Right lobe of liver (tissue), 4 donors: ENCODE measurements at regions not wholly inside any gene's neighbourhood (a gene's known extent, or its start where the extent isn't known, plus 50 kb on each side); places are given as distances from the start of the nearest gene placed in this dataset.

Source experiments
- POLR2A ChIP-seq: fragments of 450-650 bp; IDR thresholded peaks from one replicate; pipeline ENCODE4 v1.6.1; 2017; ENCODE audit warnings: antibody characterized with exemption, mild to moderate bottlenecking
- TF ChIP-seq, protein P1 (sequence below), 4 donors: fragments of 200-600 bp in 3 of 4; fragments of 450-650 bp in 1 of 4; IDR thresholded peaks; one replicate each; pipeline versions ENCODE4 v1.5.1 to v1.8.0; 2016 to 2022; ENCODE audit warnings: antibody characterized with exemption in 4 of 4, mild to moderate bottlenecking in 2 of 4
- donor health status: DM: no; HTN: no; CAD: no.
- donor health status: DM: no; HTN: no; CAD: no.
- donor health status: DM: no; HTN: yes; CAD: no.

- TF ChIP-seq, protein P1, sequence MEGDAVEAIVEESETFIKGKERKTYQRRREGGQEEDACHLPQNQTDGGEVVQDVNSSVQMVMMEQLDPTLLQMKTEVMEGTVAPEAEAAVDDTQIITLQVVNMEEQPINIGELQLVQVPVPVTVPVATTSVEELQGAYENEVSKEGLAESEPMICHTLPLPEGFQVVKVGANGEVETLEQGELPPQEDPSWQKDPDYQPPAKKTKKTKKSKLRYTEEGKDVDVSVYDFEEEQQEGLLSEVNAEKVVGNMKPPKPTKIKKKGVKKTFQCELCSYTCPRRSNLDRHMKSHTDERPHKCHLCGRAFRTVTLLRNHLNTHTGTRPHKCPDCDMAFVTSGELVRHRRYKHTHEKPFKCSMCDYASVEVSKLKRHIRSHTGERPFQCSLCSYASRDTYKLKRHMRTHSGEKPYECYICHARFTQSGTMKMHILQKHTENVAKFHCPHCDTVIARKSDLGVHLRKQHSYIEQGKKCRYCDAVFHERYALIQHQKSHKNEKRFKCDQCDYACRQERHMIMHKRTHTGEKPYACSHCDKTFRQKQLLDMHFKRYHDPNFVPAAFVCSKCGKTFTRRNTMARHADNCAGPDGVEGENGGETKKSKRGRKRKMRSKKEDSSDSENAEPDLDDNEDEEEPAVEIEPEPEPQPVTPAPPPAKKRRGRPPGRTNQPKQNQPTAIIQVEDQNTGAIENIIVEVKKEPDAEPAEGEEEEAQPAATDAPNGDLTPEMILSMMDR (IDR thresholded peaks at IDR 0.05), result no peak
- TF ChIP-seq POLR2A, result no peak
Measured at GRCh38 chr14:41488401-41488800, 118.3 kb upstream of the LRFN5 start.
